A673 (cell line): ENCODE measurements at regions not wholly inside any gene's neighbourhood (a gene's known extent, or its start where the extent isn't known, plus 50 kb on each side); places are given as distances from the start of the nearest gene placed in this dataset.

Source experiments
- BruUV-seq: library from RNA; stranded (reverse); fragments of 400-500 nt; replicated peaks from 2 replicates; lab custom pipeline; 2021; lab: Mats Ljungman, UMichigan
- CTCF ChIA-PET: fragments of 300-600 bp; sonication (Branson Sonifier 250); formaldehyde crosslinking; loops from one replicate; lab custom pipeline; 2022; ENCODE audit warnings: antibody characterized with exemption; lab: Charles Lee
- POLR2A ChIA-PET: fragments of 300-600 bp; sonication (Branson Sonifier 250); formaldehyde crosslinking; loops from one replicate; lab custom pipeline; 2022; ENCODE audit warnings: antibody characterized with exemption; ENCODE audit not compliant: low non-redundant PET; lab: Charles Lee
- DNase-seq: peaks from one replicate; pipeline ENCODE4 v3.0.0-alpha.2; 2015; ENCODE audit warnings: low spot score
- H3K27ac ChIP-seq: fragments of 200-600 bp; sonication (generic); 2 replicates; pipeline ENCODE4 v1.5.1; 2016; ENCODE audit warnings: mixed run types, low read depth, mild to moderate bottlenecking, mixed read lengths, antibody characterized with exemption, low read length; ENCODE audit not compliant: poor library complexity, severe bottlenecking
- H3K27me3 ChIP-seq: fragments of 200-600 bp; sonication (generic); replicated peaks from 2 replicates; pipeline ENCODE4 v1.6.1; 2017; ENCODE audit warnings: mixed run types, low read depth, mild to moderate bottlenecking, mixed read lengths, antibody characterized with exemption, low read length; ENCODE audit not compliant: insufficient read depth, poor library complexity
- H3K36me3 ChIP-seq: fragments of 200-600 bp; sonication (generic); 2 replicates; pipeline ENCODE4 v1.6.1; 2016; ENCODE audit warnings: mixed run types, mild to moderate bottlenecking, mixed read lengths, antibody characterized with exemption, low read length; ENCODE audit not compliant: insufficient read depth, poor library complexity, severe bottlenecking
- H3K4me1 ChIP-seq: fragments of 200-600 bp; sonication (generic); 2 replicates; pipeline ENCODE4 v1.6.1; 2017; ENCODE audit warnings: mixed run types, mild to moderate bottlenecking, mixed read lengths, antibody characterized with exemption, low read length; ENCODE audit not compliant: insufficient read depth, poor library complexity, severe bottlenecking
- H3K4me3 ChIP-seq: fragments of 200-600 bp; sonication (generic); 2 replicates; pipeline ENCODE4 v1.5.1; 2016; ENCODE audit warnings: low read depth, mixed run types, mild to moderate bottlenecking, mixed read lengths, low read length; ENCODE audit not compliant: poor library complexity, severe bottlenecking
- H3K9me3 ChIP-seq: fragments of 200-600 bp; sonication (generic); 2 replicates; pipeline ENCODE4 v1.6.1; 2016; ENCODE audit warnings: mixed run types, low read depth, mild to moderate bottlenecking, mixed read lengths, antibody characterized with exemption, low read length; ENCODE audit not compliant: poor library complexity, severe bottlenecking
- EZH2 ChIP-seq: fragments of 200-600 bp; sonication (generic); IDR thresholded peaks from 2 replicates; pipeline ENCODE4 v1.6.1; 2017; ENCODE audit warnings: borderline replicate concordance, low read depth, mild to moderate bottlenecking, mixed read lengths, antibody characterized with exemption, low read length; ENCODE audit not compliant: poor library complexity, severe bottlenecking
- intact Hi-C: fragments of 100-400 bp; cut with micrococcal nuclease; formaldehyde crosslinking; loops from one replicate; pipeline ENCODE4 v1.10.0; 2022; ENCODE audit not compliant: unreplicated experiment
- TF ChIP-seq, protein P1 (sequence below): fragments of 300-800, 200-600 bp; sonication (generic); conservative IDR thresholded peaks from 2 replicates; pipeline ENCODE4 v1.5.1; 2017; ENCODE audit warnings: low read depth, mild to moderate bottlenecking, antibody characterized with exemption, low read length, moderate library complexity, mixed read lengths

DNA sequence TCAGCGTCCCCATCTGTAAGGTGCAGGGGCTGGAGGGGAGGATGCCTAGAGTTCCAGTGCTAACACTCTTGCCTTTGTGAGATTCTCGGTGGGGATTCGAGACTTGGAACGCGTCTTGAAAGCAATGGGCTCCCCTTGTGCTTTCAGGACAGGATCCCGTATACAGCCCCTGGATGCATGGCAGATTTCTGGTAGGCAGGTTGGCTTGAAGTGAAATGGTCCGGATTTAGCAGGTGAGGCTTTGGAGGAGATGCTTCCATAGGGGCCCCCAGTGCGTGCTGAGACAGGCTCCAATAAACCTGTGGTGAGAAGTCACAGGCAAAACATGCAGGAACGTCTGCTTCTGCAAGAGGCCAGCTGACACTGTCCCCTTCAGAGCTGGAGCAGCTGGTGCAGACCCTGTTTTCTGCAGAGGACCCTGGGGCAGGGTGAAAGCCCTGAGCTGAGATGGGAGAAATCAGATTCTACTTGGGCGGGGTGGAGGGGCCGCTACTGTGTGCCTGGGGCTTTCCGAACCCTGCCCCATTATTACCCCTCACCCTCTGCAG is 270.4 kb downstream of the PTPRU start:
- CTCF ChIA-PET, result no interaction called here
- POLR2A ChIA-PET, result no interaction called here
- H3K4me3 ChIP-seq, result no peak overlapping the region
- H3K36me3 ChIP-seq, result no peaks in the 10 kb centered on the region
- no peak for DNase-seq
- no peaks in the 10 kb centered on the region for H3K9me3 ChIP-seq
- TF ChIP-seq EZH2, result no peak
- TF ChIP-seq, protein P1, sequence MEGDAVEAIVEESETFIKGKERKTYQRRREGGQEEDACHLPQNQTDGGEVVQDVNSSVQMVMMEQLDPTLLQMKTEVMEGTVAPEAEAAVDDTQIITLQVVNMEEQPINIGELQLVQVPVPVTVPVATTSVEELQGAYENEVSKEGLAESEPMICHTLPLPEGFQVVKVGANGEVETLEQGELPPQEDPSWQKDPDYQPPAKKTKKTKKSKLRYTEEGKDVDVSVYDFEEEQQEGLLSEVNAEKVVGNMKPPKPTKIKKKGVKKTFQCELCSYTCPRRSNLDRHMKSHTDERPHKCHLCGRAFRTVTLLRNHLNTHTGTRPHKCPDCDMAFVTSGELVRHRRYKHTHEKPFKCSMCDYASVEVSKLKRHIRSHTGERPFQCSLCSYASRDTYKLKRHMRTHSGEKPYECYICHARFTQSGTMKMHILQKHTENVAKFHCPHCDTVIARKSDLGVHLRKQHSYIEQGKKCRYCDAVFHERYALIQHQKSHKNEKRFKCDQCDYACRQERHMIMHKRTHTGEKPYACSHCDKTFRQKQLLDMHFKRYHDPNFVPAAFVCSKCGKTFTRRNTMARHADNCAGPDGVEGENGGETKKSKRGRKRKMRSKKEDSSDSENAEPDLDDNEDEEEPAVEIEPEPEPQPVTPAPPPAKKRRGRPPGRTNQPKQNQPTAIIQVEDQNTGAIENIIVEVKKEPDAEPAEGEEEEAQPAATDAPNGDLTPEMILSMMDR, result no peak
- H3K27ac ChIP-seq, result no peak overlapping the region
- H3K27me3 ChIP-seq, result peaks cover 18% of the 10 kb centered on the region
- BruUV-seq, result no TSS peak
- H3K4me1 ChIP-seq, result no peaks in the 10 kb centered on the region
- intact Hi-C loops, result no loop called here

GRCh38 chr1:29505532-29506220 is 269.4 kb downstream of the PTPRU start:
- Histone ChIP-seq H3K27me3 (peaks cover 13% of the 10 kb centered on the region), H3K36me3 (no peaks in the 10 kb centered on the region), H3K4me3 (no peak overlapping the region), H3K4me1 (no peaks in the 10 kb centered on the region), H3K27ac (no peak overlapping the region), H3K9me3 (no peaks in the 10 kb centered on the region)
- DNase-seq, result no peak
- ChIA-PET CTCF (no interaction called here), POLR2A (interaction anchor here (0.6 kb wide), 1 partner anchor 614 kb away, joined by 7 read pairs; no protein-coding TSS in a partner anchor)
- TF ChIP-seq, protein P1, result no peak
- no peak for TF ChIP-seq EZH2
- intact Hi-C loops, result no loop called here
- no TSS peak for BruUV-seq

DNA sequence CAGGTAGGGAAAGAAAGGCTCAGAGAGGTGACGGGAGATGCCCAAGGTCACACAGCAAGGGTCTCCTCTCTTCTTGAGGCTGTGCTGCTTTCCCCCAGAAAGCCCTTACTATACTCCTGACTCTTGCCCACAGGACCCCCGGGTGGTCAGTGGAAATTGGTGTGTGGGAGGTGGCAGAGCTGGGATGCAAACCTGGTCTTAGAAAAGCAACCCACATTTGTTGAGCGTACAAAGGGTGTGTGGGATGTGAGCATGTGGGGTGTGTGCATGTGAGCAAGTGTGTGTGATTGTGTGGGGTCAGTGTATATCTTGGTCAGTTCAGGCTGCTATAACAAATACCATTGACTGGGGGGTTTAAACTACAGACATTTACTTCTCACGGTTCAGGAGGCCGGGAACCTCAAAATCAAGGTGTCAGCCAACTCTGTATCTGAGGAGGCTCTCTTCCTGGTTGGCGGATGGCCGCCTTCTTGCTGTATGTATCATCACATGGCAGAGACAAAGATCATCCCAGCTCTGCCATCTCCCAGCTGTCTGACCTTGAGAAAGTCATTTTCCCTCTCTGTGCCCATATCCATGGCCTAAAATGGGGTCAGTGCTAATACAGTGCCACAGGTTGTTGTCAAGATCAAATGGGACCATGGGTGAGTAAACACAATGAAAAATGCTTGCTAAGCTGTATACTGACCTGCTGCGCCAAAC is 268.5 kb downstream of the PTPRU start:
- POLR2A ChIA-PET, result no interaction called here
- Histone ChIP-seq H3K27ac (no peak overlapping the region), H3K4me3 (no peak overlapping the region), H3K4me1 (no peaks in the 10 kb centered on the region), H3K27me3 (peaks cover 4% of the 10 kb centered on the region), H3K9me3 (no peaks in the 10 kb centered on the region), H3K36me3 (no peaks in the 10 kb centered on the region)
- no peak for DNase-seq
- TF ChIP-seq, protein P1, result no peak
- no peak for TF ChIP-seq EZH2
- intact Hi-C loops, result no loop called here
- no TSS peak for BruUV-seq
- CTCF ChIA-PET, result no interaction called here
